ENCODE measurements at regions not wholly inside any gene's neighbourhood (a gene's known extent, or its start where the extent isn't known, plus 50 kb on each side); places are given as distances from the start of the nearest gene placed in this dataset.

GRCh38 chr13:99031832-99032231, 54.0 kb upstream of the DOCK9 start:
- CTCF ChIA-PET = interaction anchor here (0.6 to 3.4 kb wide), 11 partner anchors 9 to 543 kb away, joined by 3 to 30 read pairs (median 3); no protein-coding TSS in a partner anchor
- Mint-ChIP-seq H3K4me1 (ENCODE audit: insufficient read depth, unreplicated experiment) (peaks cover 22% of the 10 kb centered on the region), H3K27me3 (ENCODE audit: insufficient read depth, unreplicated experiment) (no peaks in the 10 kb centered on the region), H3K9me3 (ENCODE audit: unreplicated experiment) (no peaks in the 10 kb centered on the region), H3K27ac (ENCODE audit: low read depth, unreplicated experiment) (no peak overlapping the region), H3K4me3 (ENCODE audit: unreplicated experiment) (no peak overlapping the region), H3K36me3 (ENCODE audit: insufficient read depth, unreplicated experiment) (peaks cover 6% of the 10 kb centered on the region)
- intact Hi-C loops (cut with micrococcal nuclease) = no loop called here
- POLR2A ChIA-PET = interaction anchor here (0.8 to 1.8 kb wide), 7 partner anchors 11 to 168 kb away, joined by 3 to 6 read pairs (median 3); partner anchors contain the start of genes DOCK9 and UBAC2
- DNase-seq (ENCODE audit: unreplicated experiment) = peak; percentile 42
- no TSS peak for BruUV-seq (replicated peaks)
- TF ChIP-seq CTCF (IDR thresholded peaks at IDR 0.05; ENCODE audit: unreplicated experiment) = no peak

DNA sequence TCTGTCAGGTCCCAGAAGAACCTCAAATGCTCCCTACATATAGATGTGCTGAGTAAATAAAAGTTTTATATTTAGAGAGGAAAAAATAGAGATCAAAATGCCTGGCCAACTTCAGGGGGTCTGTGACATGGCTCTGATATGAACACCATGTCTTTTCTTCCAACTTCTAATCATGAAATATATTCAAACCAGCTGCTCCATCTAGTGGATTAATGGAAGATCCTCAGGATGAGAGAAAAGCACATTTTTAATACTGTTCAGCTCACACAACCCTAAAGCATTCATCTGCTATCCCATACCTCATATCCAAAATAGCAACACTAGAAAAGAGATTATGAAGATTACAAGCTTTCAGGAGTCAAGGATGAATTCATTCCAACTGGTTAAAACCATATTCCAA, 56.0 kb upstream of the DOCK9 start:
- ChIA-PET POLR2A (interaction anchor here (1.1 to 3.3 kb wide), 3 partner anchors 16 to 167 kb away, joined by 3 to 12 read pairs (median 4); partner anchors contain the start of gene UBAC2), CTCF (interaction anchor here (0.6 to 3.4 kb wide), 28 partner anchors 10 to 1749 kb away, joined by 3 to 30 read pairs (median 4); partner anchors contain the start of gene DOCK9)
- no TSS peak for BruUV-seq (replicated peaks)
- Mint-ChIP-seq H3K4me1 (ENCODE audit: insufficient read depth, unreplicated experiment) (peaks cover 22% of the 10 kb centered on the region), H3K4me3 (ENCODE audit: unreplicated experiment) (no peak overlapping the region), H3K27me3 (ENCODE audit: insufficient read depth, unreplicated experiment) (no peaks in the 10 kb centered on the region), H3K36me3 (ENCODE audit: insufficient read depth, unreplicated experiment) (peaks cover 6% of the 10 kb centered on the region), H3K9me3 (ENCODE audit: unreplicated experiment) (no peaks in the 10 kb centered on the region), H3K27ac (ENCODE audit: low read depth, unreplicated experiment) (no peak overlapping the region)
- intact Hi-C loops (cut with micrococcal nuclease) = loop anchor here (1.0 to 2.0 kb wide), 4 partner anchors 61 to 231 kb away; no protein-coding TSS in a partner anchor
- TF ChIP-seq CTCF (IDR thresholded peaks at IDR 0.05; ENCODE audit: unreplicated experiment) = peak; percentile 70
- DNase-seq (ENCODE audit: unreplicated experiment) = peak; percentile 49

GRCh38 chr13:99034333-99035085, 56.6 kb upstream of the DOCK9 start:
- Mint-ChIP-seq H3K9me3 (ENCODE audit: unreplicated experiment) (no peaks in the 10 kb centered on the region), H3K27ac (ENCODE audit: low read depth, unreplicated experiment) (no peak overlapping the region), H3K36me3 (ENCODE audit: insufficient read depth, unreplicated experiment) (peaks cover 6% of the 10 kb centered on the region), H3K4me1 (ENCODE audit: insufficient read depth, unreplicated experiment) (peaks cover 22% of the 10 kb centered on the region), H3K27me3 (ENCODE audit: insufficient read depth, unreplicated experiment) (no peaks in the 10 kb centered on the region), H3K4me3 (ENCODE audit: unreplicated experiment) (no peak overlapping the region)
- no peak for TF ChIP-seq CTCF (IDR thresholded peaks at IDR 0.05; ENCODE audit: unreplicated experiment)
- intact Hi-C loops (cut with micrococcal nuclease) = loop anchor here (1.0 to 2.0 kb wide), 3 partner anchors 62 to 230 kb away; no protein-coding TSS in a partner anchor
- POLR2A ChIA-PET = interaction anchor here (0.5 to 3.3 kb wide), 4 partner anchors 14 to 166 kb away, joined by 3 to 12 read pairs (median 4); partner anchors contain the start of gene UBAC2
- CTCF ChIA-PET = interaction anchor here (0.5 to 3.4 kb wide), 29 partner anchors 10 to 1750 kb away, joined by 3 to 30 read pairs (median 4); partner anchors contain the start of gene DOCK9
- no TSS peak for BruUV-seq (replicated peaks)
- no peak for DNase-seq (ENCODE audit: unreplicated experiment)

GRCh38 chr13:99035715-99036114, 57.9 kb upstream of the DOCK9 start:
- no TSS peak for BruUV-seq (replicated peaks)
- H3K36me3 Mint-ChIP-seq (ENCODE audit: insufficient read depth, unreplicated experiment) = peaks cover 6% of the 10 kb centered on the region
- POLR2A ChIA-PET = interaction anchor here (3.3 kb wide), 1 partner anchor 145 kb away, joined by 12 read pairs; no protein-coding TSS in a partner anchor
- H3K27ac Mint-ChIP-seq (ENCODE audit: low read depth, unreplicated experiment) = no peak overlapping the region
- no peak for DNase-seq (ENCODE audit: unreplicated experiment)
- H3K4me3 Mint-ChIP-seq (ENCODE audit: unreplicated experiment) = no peak overlapping the region
- CTCF ChIA-PET = interaction anchor here (3.3 kb wide), 1 partner anchor 146 kb away, joined by 25 read pairs; no protein-coding TSS in a partner anchor
- no peaks in the 10 kb centered on the region for H3K9me3 Mint-ChIP-seq (ENCODE audit: unreplicated experiment)
- intact Hi-C loops (cut with micrococcal nuclease) = loop anchor here (2.0 kb wide), 2 partner anchors 63 to 229 kb away; no protein-coding TSS in a partner anchor
- peaks cover 12% of the 10 kb centered on the region for H3K4me1 Mint-ChIP-seq (ENCODE audit: insufficient read depth, unreplicated experiment)
- no peak for TF ChIP-seq CTCF (IDR thresholded peaks at IDR 0.05; ENCODE audit: unreplicated experiment)
- H3K27me3 Mint-ChIP-seq (ENCODE audit: insufficient read depth, unreplicated experiment) = no peaks in the 10 kb centered on the region

Data from MCF 10A (cell line).